ENCODE measurements at regions not wholly inside any gene's neighbourhood (a gene's known extent, or its start where the extent isn't known, plus 50 kb on each side); places are given as distances from the start of the nearest gene placed in this dataset.

DNA sequence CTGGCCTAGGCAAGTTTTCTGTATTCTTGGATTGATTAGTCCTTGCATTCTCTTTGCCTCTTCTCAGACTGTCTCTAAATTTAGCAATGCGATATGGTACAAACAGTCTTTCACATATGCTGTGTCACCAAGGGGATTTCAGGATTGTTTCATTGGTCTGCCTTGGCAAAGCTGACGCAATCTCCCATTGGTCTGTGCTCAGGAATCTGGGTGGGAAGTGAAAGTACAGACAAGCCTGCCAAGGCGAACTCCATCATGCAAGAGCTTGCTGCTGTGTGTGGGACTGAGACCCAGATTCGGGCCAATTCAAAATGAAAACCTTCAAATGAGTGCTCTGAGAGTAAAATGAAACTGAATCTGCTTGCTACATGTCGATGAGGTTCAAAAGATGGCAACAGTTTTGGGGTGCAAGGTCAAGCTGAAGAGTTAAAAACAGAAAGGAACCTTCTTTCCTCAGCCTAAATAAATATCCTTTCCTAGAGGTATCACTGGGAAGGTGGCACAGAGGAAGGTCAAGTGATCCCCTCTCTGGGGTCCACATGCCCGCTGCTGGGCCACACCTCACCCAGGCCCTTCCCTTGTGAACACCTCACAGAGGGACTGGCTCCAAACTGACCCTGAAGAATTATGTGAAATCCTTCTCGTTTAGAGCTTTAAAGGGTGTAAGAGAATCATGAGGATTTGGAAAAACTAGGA, 198.8 kb upstream of the PREP start (continued):
- TF ChIP-seq, protein P1, sequence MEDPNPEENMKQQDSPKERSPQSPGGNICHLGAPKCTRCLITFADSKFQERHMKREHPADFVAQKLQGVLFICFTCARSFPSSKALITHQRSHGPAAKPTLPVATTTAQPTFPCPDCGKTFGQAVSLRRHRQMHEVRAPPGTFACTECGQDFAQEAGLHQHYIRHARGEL (CRISPR knock-in tag; IDR thresholded peaks at IDR 0.05): no peak
- TF ChIP-seq, protein P2, sequence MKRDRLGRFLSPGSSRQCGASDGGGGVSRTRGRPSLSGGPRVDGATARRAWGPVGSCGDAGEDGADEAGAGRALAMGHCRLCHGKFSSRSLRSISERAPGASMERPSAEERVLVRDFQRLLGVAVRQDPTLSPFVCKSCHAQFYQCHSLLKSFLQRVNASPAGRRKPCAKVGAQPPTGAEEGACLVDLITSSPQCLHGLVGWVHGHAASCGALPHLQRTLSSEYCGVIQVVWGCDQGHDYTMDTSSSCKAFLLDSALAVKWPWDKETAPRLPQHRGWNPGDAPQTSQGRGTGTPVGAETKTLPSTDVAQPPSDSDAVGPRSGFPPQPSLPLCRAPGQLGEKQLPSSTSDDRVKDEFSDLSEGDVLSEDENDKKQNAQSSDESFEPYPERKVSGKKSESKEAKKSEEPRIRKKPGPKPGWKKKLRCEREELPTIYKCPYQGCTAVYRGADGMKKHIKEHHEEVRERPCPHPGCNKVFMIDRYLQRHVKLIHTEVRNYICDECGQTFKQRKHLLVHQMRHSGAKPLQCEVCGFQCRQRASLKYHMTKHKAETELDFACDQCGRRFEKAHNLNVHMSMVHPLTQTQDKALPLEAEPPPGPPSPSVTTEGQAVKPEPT (CRISPR knock-in tag; IDR thresholded peaks at IDR 0.05; ENCODE audit: low read depth): no peak
- TF ChIP-seq ZNF337 (CRISPR knock-in tag; IDR thresholded peaks at IDR 0.05; ENCODE audit: borderline replicate concordance, low read depth) (no peak), ZNF180 (CRISPR knock-in tag; IDR thresholded peaks at IDR 0.05; ENCODE audit: borderline replicate concordance, low read depth) (no peak)

DNA sequence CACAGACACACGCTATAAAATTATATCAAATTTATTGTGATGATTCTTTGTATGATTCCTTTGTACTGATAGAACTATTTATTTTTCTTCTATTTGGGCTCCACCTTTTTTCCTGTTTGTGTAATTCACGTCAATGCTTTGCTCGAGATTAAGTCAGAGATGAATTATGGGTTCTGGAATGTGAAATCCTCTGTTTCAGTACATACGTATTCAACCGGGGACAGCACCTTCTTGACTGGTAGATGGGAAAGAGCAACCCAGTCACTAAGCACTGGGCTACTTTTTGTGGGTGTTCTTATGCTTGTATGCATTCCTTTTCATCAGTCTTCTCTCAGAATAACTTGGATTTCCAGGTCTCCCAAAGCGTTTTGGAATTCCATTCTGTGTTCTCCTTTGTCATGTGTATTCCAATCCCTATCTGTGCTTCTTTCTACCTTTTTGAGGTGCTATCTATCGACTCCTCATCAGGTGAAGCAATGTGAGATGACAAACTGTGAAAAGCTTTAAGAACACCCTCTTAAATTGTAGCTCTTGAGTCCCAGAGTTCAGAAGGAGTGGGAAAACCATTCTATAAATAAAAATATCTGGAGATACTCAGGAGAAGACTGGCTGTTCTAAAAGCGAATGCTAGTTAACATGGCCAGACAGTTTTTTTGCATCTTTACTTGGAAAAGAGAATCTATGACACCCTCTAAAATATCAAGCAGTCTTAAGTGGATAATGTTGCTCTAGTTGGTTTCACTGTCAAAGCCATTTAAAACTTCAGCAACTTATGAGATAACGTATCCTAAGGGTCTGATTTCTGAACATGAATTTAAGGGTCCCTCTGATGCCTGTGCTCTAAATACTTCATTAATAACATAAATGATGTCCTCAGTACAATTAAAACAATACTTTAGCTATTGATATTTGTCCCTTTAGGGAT, 197.7 kb upstream of the PREP start:
- CTCF ChIA-PET (ENCODE audit: low intra/inter-chr PET ratio, low total read pairs): no interaction called here
- in situ Hi-C loops (cut with HindIII; ENCODE audit: extremely low pct_ligation_motif_present, low pct_unique_long_range_greater_than_20kb): no loop called here
- H3K9ac ChIP-seq (ENCODE audit: insufficient read depth, low read depth, low read length): no peak overlapping the region
- peaks cover 7% of the 10 kb centered on the region for H3K4me1 ChIP-seq (ENCODE audit: insufficient read depth, low read length)
- peaks cover 0 to 15% of the 10 kb centered on the region in 2 experiments; a peak in 2 of 5 replicates for H3K27me3 ChIP-seq (ENCODE audit: control insufficient read depth in 1 of 2, insufficient read depth in 2 of 2, low read length in 2 of 2)
- no peak overlapping the region for H3K27ac ChIP-seq (ENCODE audit: extremely low read length, insufficient read depth, low read length)
- BruUV-seq (replicated peaks): no TSS peak
- POLR2A ChIA-PET: no interaction called here
- no peak for DNase-seq (ENCODE audit: low spot score)
- 51% methylated on average over 9 of the region's 9 CpGs for WGBS (ENCODE audit: low lambda C conversion rate)
- no peaks in the 10 kb centered on the region for H3K79me2 ChIP-seq (ENCODE audit: insufficient read depth, low read length)
- no peaks in the 10 kb centered on the region for H3K36me3 ChIP-seq (replicated peaks in 1 of 2; ENCODE audit: control insufficient read depth in 1 of 2, insufficient read depth in 2 of 2, low read length in 2 of 2)
- no peak overlapping the region for H3K4me2 ChIP-seq (ENCODE audit: low read depth, low read length)
- intact Hi-C loops (cut with micrococcal nuclease; ENCODE audit: unreplicated experiment): no loop called here
- H3K9me3 ChIP-seq (ENCODE audit: low read length): no peaks in the 10 kb centered on the region
- H2AFZ ChIP-seq (ENCODE audit: low read length): no peak overlapping the region
- no peak overlapping the region for H3K4me3 ChIP-seq (replicated peaks in 1 of 3; ENCODE audit: insufficient read depth in 1 of 3, low read depth in 2 of 3, low read length in 3 of 3)
- no peaks in the 10 kb centered on the region for H4K20me1 ChIP-seq (ENCODE audit: insufficient read depth, low read length)
- no peak for ATAC-seq
- no peak for FAIRE-seq
- TF ChIP-seq PCBP2 (optimal IDR thresholded peaks at IDR 0.05; ENCODE audit: low read depth, low read length, poor library complexity, severe bottlenecking) (no peak), RFX5 (IDR thresholded peaks at IDR 0.05; ENCODE audit: low read depth, low read length) (no peak), ZNF235 (CRISPR knock-in tag; IDR thresholded peaks at IDR 0.05; ENCODE audit: borderline replicate concordance) (no peak), HDAC6 (IDR thresholded peaks at IDR 0.05; ENCODE audit: low read depth, low read length) (no peak)
- TF ChIP-seq, protein P3, sequence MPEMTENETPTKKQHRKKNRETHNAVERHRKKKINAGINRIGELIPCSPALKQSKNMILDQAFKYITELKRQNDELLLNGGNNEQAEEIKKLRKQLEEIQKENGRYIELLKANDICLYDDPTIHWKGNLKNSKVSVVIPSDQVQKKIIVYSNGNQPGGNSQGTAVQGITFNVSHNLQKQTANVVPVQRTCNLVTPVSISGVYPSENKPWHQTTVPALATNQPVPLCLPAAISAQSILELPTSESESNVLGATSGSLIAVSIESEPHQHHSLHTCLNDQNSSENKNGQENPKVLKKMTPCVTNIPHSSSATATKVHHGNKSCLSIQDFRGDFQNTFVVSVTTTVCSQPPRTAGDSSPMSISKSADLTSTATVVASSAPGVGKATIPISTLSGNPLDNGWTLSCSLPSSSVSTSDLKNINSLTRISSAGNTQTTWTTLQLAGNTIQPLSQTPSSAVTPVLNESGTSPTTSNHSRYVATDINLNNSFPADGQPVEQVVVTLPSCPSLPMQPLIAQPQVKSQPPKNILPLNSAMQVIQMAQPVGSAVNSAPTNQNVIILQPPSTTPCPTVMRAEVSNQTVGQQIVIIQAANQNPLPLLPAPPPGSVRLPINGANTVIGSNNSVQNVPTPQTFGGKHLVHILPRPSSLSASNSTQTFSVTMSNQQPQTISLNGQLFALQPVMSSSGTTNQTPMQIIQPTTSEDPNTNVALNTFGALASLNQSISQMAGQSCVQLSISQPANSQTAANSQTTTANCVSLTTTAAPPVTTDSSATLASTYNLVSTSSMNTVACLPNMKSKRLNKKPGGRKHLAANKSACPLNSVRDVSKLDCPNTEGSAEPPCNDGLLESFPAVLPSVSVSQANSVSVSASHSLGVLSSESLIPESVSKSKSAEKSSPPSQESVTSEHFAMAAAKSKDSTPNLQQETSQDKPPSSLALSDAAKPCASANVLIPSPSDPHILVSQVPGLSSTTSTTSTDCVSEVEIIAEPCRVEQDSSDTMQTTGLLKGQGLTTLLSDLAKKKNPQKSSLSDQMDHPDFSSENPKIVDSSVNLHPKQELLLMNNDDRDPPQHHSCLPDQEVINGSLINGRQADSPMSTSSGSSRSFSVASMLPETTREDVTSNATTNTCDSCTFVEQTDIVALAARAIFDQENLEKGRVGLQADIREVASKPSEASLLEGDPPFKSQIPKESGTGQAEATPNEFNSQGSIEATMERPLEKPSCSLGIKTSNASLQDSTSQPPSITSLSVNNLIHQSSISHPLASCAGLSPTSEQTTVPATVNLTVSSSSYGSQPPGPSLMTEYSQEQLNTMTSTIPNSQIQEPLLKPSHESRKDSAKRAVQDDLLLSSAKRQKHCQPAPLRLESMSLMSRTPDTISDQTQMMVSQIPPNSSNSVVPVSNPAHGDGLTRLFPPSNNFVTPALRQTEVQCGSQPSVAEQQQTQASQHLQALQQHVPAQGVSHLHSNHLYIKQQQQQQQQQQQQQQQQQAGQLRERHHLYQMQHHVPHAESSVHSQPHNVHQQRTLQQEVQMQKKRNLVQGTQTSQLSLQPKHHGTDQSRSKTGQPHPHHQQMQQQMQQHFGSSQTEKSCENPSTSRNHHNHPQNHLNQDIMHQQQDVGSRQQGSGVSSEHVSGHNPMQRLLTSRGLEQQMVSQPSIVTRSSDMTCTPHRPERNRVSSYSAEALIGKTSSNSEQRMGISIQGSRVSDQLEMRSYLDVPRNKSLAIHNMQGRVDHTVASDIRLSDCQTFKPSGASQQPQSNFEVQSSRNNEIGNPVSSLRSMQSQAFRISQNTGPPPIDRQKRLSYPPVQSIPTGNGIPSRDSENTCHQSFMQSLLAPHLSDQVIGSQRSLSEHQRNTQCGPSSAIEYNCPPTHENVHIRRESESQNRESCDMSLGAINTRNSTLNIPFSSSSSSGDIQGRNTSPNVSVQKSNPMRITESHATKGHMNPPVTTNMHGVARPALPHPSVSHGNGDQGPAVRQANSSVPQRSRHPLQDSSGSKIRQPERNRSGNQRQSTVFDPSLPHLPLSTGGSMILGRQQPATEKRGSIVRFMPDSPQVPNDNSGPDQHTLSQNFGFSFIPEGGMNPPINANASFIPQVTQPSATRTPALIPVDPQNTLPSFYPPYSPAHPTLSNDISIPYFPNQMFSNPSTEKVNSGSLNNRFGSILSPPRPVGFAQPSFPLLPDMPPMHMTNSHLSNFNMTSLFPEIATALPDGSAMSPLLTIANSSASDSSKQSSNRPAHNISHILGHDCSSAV (CRISPR knock-in tag; IDR thresholded peaks at IDR 0.05; ENCODE audit: borderline replicate concordance): no peak
